Left ventricle myocardium superior (tissue), 1 donor: ENCODE measurements at regions not wholly inside any gene's neighbourhood (a gene's known extent, or its start where the extent isn't known, plus 50 kb on each side); places are given as distances from the start of the nearest gene placed in this dataset.
A peak's percentile ranks its signal among the peaks of the same experiment; 100 is the strongest.
"Not testable (repeated sequence)": the region's sequence is repeated elsewhere in the genome, so short reads cannot be mapped to it uniquely, and the experiment has no call there.

Experiments used
- ATAC-seq: fragments of 200-7000 bp; cut with Tn5 transposase; one replicate; pipeline ENCODE4 v1.9.1; 2020; ENCODE audit warnings: mild to moderate bottlenecking, moderate library complexity
- DNase-seq: peaks from one replicate; pipeline ENCODE4 v3.0.0-alpha.2; 2020
- intact Hi-C: fragments of 100-400 bp; cut with micrococcal nuclease; formaldehyde crosslinking; loops from one replicate; pipeline ENCODE4 v1.11.0; 2022
- donor health status: DM: no; HTN: yes; CAD: no; lungs with severe emphysema.

DNA sequence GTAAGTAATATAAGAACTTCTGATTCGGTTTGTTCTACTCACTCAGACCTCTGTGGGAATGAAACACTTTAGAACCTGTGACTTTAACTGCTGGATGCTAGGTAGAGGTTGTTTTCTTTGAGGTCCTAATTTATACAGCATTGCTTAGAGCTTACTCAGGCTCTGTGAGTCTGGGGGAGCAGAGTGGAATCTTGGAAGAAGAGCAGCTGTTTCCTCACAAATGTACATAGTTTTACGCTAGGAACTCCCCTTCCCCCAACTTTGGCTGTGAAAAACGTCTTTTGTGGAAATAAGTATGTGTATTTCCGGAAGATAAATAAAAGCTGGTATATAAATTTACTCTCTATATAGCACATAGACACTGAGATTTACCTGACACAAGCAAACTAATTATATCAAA is 141.4 kb downstream of the NAA11 start:
- no peak for DNase-seq
- intact Hi-C loops: no loop called here

DNA sequence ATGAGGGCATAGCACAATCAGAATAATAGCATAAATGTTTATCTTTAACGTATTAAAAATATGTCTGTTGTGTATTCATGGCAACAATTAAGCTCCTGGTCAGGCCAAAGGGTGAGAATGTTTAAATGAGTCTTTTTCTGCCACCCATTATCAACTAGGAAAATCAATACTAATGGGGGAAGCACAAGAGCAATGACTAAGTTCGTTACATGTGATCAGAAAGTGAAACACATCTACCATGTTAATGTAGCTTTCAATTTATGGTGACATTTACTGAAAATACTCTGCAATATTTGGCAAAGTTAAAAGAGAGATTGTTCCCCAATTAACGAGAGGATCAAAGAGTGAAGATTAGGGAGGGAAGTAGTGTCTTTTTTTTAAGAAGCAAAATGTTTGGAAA is 143.7 kb downstream of the NAA11 start:
- ATAC-seq (no peak), DNase-seq (no peak)
- intact Hi-C loops: no loop called here

More for the DNA sequence above, 141.4 kb downstream of the NAA11 start:
- ATAC-seq: no peak

DNA sequence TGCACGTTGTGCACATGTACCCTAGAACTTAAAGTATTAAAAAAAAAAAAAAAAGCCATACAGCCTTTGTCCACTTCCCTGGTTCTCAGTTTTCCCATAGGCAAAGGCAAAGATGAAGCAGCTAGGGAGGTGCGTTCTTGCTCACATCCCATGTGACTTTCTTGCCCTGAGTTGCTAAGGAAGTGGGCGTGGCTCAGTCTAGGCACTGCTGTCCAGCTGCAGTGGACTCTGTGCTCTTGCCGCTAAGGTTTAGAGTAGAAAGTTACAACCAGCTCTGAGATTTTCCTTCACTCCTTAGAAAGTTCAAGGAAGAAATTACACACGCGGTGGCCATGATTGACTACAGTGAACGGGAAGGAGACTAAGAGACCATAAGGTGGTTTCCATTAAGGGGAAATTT is 144.7 kb downstream of the NAA11 start:
- intact Hi-C loops: no loop called here

DNA sequence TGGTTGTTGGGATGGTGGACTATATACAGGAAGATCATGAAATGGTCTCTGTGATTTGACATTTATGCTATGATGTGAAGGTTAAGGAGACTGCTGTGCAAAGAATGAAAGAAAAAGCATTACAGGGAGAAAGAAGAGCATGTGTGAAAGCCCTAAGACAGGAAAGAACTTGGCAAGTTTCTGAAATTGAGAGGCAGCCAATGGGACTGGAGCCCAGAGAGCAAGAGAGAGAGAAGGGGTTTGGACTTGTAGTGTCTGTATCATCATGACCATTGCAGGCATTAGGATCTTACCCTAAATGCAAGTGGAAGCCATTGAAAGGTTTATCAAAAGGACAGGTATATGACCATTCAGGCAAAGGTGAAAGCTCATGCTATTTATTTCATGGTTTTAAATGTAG is 147.1 kb downstream of the NAA11 start:
- ATAC-seq: peak; percentile 87
- intact Hi-C loops: no loop called here
- DNase-seq: no peak

More for the DNA sequence above, 144.7 kb downstream of the NAA11 start:
- no peak for DNase-seq
- no peak for ATAC-seq

DNA sequence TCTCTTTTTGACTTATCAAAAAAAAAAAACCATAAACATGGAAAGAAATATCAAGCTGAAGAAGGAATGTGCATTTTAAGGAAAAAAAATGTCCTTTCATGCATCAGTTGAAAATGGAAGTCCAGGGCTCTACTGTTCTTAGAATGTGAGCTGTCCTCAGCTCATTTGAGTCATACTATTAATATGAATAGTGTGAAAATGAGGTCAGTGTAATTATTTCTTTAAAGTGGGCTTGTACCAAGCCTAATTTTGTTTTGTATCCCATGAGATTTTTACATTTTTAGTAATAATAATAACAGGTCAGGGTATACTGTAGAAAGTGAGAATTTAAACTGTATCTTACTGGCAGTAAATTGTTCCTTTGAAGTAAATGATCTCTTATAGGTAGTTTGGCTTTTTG is 148.5 kb downstream of the NAA11 start:
- no peak for ATAC-seq
- DNase-seq: no peak
- intact Hi-C loops: no loop called here

DNA sequence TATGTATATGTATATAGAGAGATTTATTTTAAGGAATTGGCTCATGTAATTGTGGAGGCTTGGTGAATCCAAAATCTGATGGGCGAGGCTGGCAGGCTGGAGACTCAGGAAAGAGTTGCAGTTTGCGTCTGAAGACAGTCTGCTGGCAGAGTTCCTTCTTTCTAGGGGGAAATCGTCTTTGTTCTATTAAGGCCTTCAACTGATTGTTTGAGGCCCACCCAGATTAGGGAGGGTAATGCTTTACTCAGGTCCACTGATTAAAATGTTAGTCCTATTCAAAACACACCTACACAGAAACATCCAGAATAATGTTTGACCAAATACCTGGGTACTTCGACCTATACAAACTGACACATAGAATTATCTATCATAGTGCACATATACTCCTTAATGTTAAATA is 149.5 kb downstream of the NAA11 start:
- DNase-seq (no peak), ATAC-seq (no peak)
- intact Hi-C loops: no loop called here

DNA sequence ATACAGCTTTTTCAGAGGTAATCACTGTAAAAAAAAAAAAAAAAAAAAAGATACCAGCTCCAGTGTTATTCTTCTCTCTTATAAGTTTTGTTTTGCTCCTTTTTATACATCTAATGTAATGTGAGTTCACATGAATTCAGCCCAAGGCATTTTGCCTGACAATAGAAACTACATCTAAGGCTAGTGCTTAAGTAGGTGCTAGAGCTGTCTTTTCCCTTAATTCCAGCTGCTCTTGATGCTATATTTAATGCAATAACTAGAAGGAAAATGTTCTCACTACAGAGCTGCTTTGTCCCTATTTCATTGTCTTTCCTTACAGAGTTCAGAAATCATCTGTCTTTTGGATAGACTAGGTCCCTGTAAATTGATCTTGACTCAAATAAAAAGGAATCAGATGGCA is 150.1 kb downstream of the NAA11 start:
- intact Hi-C loops: no loop called here
- ATAC-seq (no peak), DNase-seq (no peak)

DNA sequence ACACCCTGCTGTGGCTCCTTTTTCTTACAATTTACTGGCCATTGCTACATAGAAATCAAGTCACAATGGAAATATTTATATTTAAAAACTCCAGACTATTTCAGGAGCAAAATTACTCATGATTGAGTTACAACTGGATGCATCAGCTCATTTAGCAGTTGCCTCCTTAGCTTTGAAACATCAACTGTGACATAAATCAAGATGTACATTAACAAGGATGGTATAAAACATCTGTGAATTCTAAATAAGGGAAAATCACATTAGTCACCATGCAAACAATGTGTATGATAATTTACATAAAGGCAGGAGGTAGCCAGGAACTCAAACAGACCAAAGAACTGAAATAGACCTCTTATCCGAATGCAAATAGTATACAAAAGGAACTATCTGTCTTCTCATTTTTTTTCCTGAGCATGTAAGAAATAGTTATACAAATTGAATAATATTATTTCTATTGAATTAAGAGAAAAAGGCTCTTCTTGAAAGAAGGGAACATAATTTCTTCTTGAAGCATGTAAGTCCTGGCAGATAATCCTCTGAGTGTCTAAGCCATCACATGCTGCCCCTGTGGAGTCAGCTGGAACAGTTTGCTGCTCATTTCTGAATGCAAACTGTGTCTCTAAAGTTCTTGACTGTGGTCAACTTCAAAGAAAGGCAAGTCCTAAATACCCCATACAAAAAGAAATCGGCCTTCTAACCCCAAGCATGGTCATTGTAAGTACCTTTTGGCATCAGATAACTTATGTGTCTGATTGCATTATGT is 151.2 kb downstream of the NAA11 start:
- intact Hi-C loops: no loop called here
- ATAC-seq: no peak
- no peak for DNase-seq

DNA sequence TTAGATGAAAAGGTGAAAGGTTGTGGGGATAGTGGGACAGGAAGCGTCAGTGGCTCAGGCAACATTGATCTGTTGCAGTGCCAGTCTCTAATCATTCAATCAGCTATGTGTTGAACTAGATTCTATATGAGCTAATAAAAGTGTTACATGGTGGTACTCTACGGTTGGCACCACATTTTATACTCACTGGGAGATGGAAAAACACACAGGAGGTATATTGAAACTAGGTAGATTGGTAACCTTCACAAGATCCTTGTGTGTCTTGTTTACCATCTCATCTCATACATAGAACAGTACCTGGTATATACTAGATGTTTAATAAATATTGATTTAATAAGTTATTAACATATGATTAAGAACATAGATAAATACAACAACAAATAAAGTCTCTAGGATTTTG is 152.7 kb downstream of the NAA11 start:
- ATAC-seq (no peak), DNase-seq (no peak)
- intact Hi-C loops: no loop called here

DNA sequence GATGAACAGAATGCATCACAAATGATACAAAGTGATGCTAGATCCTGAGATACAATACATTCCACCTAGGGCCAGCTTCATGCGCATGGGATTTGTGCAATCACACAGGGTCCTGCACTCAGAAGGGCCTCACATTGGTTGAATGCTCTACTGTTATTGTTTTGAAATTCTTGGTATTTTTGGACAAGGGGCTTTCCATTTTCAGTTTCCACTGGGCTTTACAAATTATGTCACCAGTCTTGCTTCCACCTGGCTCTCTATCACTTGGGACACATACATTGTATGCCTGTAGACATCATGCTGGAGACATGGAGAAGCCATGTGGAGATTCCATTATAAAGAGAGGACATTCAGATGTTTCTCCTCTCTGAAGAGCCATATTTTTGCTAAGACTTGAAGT is 155.8 kb downstream of the NAA11 start:
- ATAC-seq (no peak), DNase-seq (no peak)
- intact Hi-C loops: no loop called here

DNA sequence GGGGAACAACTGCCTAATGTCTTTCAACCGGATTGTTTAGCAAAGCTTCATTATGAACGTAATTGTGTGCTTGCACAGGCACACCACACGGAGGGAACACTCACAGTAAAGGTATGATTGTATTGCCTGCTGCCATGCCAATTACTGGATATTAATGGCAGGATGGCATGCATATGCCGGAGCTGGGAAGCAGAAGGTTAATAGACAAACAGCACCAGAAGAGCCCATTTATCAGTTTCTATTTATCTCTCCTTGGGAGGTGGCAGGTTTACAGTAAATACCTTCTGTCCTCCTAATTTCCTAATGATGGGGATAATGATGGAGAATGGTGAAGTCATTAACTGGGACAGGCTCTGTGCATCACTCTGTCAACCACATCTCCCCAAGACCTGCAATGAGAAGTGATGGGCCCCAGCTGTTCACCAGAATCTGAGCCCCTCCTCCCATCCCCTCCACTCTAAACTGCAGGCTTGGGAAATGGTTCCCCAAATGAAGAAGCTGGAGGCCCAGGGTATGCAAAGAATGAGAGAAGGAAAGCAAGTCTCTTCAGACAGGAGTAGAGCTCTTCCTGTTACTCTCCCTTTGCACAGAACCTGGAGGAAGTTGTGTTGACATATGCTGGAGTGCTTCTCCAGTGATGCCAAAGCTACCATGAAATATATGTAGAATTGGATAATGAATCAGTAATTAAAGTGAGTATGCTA is 160.8 kb downstream of the NAA11 start:
- intact Hi-C loops: no loop called here
- ATAC-seq (no peak), DNase-seq (no peak)

DNA sequence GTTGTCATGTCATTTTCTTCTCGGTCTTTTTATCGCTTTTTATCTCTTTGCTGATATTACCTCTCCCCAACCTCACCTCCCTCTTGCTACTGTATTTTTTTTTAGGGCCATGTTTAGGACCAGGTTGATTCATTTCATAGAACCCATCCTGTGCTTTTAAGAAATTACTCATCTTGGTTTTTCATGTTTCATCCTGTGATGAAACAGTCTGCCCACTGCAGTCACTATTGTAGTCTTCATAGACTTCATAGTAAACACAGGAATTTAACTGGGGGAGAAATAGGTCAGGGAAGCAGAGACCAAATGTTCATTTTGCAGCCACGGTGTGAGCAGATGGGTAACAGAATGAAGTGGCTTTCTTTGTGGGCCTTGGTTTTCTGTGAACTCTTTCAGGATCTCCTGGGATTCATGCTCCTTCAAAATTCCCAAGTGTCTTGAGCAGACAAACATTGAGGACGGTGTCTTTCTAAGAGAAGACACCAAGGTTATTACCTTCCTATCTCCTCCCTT is 161.8 kb downstream of the NAA11 start:
- no peak for ATAC-seq
- DNase-seq: no peak
- intact Hi-C loops: no loop called here

DNA sequence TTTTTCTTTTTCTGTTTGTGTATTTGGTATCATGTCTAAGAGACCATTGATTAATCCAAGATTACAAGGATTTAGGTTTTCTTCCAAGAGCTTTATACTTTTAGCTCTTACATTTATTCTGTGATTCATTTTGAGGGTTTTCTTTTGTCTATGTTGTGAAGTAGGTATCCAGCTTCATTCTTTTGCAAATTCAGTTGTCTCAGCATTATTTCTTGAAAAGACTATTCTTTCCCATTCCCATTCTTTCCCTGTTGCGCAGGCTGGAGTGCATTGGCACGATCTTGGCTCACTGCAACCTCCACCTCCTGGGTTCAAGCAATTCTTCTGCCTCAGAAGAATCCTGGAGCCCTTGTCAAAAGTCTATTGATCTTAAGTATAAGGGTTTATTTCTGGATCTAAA is 164.9 kb downstream of the NAA11 start:
- DNase-seq (no peak), ATAC-seq (no peak)
- intact Hi-C loops: no loop called here

DNA sequence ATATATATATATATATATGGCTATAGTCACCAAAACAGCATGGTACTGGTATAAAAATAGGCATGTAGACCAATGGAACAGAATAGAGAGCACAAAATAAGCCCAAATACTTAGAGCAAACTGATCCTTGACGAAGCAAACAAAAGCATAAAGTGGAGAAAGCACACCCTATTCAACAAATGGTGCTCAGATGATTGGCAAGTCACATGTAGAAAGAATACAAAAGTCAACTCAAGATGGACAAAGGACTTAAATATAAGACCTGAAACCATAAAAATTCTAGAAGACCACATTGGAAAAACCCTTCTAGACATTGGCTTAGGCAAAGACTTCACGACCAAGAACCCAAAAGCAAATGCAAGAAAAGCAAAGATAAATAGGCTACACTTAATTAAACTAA is 167.2 kb downstream of the NAA11 start:
- intact Hi-C loops, ATAC-seq: not testable (repeated sequence)

DNA sequence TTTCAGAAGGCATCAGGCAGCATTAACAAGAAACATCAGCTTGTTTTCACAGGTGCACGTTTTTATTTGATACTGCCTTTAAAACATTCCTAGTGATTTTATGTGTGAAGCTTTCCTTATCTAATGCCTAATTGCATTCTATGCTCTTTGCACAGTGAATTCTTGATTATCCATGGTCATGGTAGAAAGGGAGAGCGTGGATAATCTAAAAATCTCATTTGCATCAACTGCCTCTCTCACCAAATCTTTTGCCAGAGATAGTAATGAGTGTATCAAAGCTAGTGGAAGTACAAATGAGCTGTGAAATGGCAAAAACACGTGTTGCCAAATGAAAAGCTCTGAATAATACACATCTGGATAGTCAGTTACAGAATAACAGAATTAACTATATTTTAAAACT is 170.5 kb downstream of the NAA11 start:
- no peak for ATAC-seq
- DNase-seq: no peak
- intact Hi-C loops: no loop called here

More for the DNA sequence above, 167.2 kb downstream of the NAA11 start:
- not testable (repeated sequence) for DNase-seq

DNA sequence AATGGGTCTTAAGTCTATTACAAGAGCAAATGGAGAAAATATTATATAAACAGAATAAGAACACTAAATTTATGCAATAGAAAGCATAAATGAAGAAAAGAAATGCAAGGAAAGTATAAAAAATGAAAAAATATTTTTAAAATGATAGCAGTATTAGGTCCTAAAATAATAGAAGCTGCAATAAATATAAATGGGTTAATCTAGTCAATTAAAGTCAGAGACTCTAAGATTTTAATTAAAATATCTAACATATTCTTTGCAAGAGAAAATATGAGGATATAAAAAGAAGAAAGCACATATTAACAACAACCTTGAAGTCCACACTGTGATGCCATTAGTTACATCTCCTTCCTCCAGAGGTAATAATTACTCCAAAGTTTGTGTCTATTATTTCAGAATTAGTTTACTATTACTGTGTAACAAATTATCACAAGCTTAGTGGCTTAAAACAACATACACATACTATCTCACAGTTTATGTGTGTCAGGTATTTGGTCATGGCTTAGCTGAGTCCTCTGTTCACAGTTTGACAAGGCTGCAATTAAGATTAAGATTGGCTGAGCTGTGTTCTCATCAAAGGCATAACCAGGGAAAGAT is 174.9 kb downstream of the NAA11 start:
- ATAC-seq: no peak
- DNase-seq: no peak
- intact Hi-C loops: no loop called here

DNA sequence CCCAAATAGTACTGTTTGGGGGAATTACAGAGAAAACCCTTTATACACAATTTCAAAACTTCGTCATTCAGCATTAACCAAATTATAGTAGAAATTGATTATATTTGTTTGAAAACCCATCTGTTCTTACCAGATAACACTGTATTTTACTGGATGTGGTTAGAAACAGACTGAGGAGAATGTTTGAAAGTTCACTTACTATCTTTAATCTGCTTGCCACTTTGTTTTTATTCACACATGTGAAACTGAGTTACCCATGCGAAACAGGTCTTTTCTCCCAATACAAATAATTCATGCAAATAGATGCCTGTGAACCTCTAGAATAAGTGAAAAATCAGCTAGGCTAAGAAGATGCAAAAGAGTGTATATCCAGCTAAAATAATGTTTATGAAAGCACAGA is 177.5 kb downstream of the NAA11 start:
- ATAC-seq (no peak), DNase-seq (no peak)
- intact Hi-C loops: no loop called here

DNA sequence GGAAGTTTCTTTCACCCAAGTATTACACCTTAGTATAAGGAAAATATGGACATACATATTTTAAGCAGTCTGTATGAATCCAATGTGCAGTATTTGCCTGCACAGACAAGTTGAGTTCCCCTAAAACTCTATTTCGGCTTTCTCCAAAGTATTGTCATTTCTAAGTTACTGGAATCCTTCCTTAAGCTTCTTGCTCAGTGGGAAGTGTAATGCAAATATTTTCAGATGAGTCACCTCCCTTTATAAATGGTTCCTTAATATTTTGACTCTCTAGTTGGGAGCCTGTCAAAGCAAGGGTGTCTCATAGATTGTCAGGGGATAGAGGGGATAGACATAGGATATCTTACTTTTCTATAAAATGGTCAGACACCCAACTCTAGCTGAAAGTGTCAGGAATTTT is 178.6 kb downstream of the NAA11 start:
- no peak for DNase-seq
- intact Hi-C loops: no loop called here
- ATAC-seq: no peak

DNA sequence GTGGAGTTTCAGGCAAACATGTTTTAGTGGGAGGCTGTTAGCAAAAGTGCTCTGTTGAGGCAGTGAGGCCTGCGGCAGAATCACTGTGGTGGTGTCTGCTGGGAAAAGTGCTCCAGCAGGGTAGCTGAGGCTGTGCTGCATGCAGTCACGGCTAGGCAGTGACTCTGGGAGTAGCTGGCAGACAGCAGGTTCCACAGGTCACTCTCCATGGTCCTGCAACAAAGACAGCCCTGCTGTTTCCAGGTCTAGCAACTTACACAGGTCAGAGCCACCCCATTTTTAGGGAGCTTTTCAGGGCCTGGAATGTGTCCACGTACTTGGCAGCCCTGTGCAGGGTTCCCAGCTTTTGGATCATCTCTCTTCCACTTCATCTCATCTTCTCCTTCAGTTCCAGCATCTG is 184.3 kb downstream of the NAA11 start:
- ATAC-seq (peak; percentile 38), DNase-seq (no peak)
- intact Hi-C loops: no loop called here

DNA sequence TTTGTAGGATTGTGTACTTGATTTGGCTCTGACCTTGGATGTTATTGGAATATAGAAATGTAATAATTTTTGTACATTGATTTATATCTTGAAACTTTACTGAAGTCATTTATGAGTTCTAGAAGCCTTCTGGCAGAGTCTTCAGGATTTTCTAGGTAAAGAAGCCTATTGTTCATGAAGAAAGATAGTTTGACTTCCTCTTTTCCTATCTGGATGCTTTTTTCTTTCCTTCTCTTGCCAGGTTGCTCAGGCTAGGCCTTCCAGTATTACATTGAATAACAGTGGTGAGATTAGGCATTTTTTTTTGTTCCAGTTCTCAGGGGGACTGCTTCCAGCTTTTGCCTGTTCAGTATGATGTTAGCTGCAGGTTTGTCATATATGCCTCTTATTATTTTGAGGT is 191.1 kb downstream of the NAA11 start:
- intact Hi-C loops: no loop called here
- DNase-seq (no peak), ATAC-seq (no peak)
